Activated naive CD8-positive, alpha-beta T cell treated with anti-CD3 and anti-CD28 coated beads, Interleukin-2, amount 50 U/mL, for 24 hours (primary cell): ENCODE measurements at regions not wholly inside any gene's neighbourhood (a gene's known extent, or its start where the extent isn't known, plus 50 kb on each side); places are given as distances from the start of the nearest gene placed in this dataset.
"Not testable (repeated sequence)": the region's sequence is repeated elsewhere in the genome, so short reads cannot be mapped to it uniquely, and the experiment has no call there.

ENCODE experiments used
- ATAC-seq: fragments of 150-1000 bp; cut with Tn5 transposase; one replicate; pipeline ENCODE4 v1.10.0; 2021
- DNase-seq: peaks from one replicate; pipeline ENCODE4 v3.0.0; 2021
- H3K27ac Mint-ChIP-seq: one replicate; pipeline ENCODE4 v1.8.0; 2021; ENCODE audit warnings: mild to moderate bottlenecking, mixed read lengths
- H3K27me3 Mint-ChIP-seq: one replicate; pipeline ENCODE4 v1.8.0; 2021; ENCODE audit warnings: mixed read lengths
- H3K36me3 Mint-ChIP-seq: one replicate; pipeline ENCODE4 v1.8.0; 2021; ENCODE audit warnings: low read depth, mixed read lengths
- H3K4me1 Mint-ChIP-seq: one replicate; pipeline ENCODE4 v1.8.0; 2021; ENCODE audit warnings: mixed read lengths
- H3K4me3 Mint-ChIP-seq: one replicate; pipeline ENCODE4 v1.8.0; 2021; ENCODE audit warnings: mild to moderate bottlenecking, moderate library complexity, mixed read lengths
- H3K9me3 Mint-ChIP-seq: one replicate; pipeline ENCODE4 v1.8.0; 2021; ENCODE audit warnings: mixed read lengths

DNA sequence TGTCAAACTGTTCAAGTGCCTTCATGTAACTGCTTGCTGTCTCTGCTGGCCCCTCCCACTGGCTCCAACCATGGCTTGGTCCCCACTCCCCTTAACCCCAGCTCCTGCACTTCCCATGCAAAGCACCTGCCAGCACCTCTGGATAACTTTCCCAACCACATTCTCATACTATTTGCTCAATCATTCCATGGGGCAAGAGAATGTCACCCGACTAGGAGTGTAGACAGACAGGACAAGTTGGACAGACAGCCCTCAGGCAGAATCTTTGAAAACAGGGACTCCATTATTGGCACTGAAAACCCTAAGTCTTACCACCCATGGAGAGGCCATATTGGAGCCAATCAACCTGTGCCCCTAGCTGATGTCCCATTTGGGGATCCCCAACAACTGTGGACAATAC is 246.5 kb downstream of the RPLP1 start:
- peaks cover 5% of the 10 kb centered on the region for H3K4me1 Mint-ChIP-seq
- no peaks in the 10 kb centered on the region for H3K9me3 Mint-ChIP-seq
- no peaks in the 10 kb centered on the region for H3K36me3 Mint-ChIP-seq
- DNase-seq (no peak), ATAC-seq (no peak)
- no peak overlapping the region for H3K27ac Mint-ChIP-seq
- H3K27me3 Mint-ChIP-seq = no peaks in the 10 kb centered on the region
- H3K4me3 Mint-ChIP-seq = no peak overlapping the region

DNA sequence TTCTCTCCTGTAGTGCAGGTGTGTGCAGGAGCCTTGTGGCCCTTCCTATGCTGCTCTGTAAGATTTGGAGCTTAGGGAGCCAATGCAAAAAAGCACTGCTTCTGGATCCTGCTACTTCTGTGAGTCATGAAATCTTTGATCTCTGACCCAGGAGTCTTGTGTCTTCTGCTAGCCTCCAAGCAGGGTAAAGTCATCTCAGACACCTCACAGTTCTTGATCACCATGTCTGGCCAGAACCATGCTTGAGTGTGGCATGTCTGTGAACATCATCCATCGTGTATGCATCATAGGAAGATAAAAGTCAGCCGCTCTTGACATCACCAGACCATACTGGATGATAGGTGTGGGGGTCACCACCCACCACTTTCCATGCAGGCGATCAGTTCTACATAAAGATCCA is 247.8 kb downstream of the RPLP1 start:
- ATAC-seq (peak; percentile 67), DNase-seq (no peak)
- H3K36me3 Mint-ChIP-seq = no peaks in the 10 kb centered on the region
- no peak overlapping the region for H3K4me3 Mint-ChIP-seq
- peaks cover 5% of the 10 kb centered on the region for H3K4me1 Mint-ChIP-seq
- no peaks in the 10 kb centered on the region for H3K27me3 Mint-ChIP-seq
- no peak overlapping the region for H3K27ac Mint-ChIP-seq
- H3K9me3 Mint-ChIP-seq = no peaks in the 10 kb centered on the region

DNA sequence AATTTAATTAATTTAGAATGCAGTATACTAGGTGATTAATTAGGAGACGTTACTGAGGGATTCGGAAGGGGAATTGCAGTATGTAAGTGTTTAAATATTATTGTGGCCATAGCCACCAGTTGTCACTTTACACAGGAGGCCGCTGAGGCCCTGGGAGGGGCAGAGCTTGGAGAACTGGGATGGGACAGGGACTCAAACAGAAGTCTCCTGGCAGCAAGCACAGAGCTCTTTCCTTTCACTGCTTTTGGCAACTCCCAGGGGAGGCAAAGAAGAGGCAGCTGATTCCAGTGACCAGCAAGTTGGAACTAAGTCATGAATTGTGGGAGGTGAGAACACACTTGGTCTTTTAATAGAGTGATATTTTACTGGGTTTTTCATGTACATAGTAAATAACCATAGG is 248.6 kb downstream of the RPLP1 start:
- ATAC-seq (no peak), DNase-seq (no peak)
- peaks cover 5% of the 10 kb centered on the region for H3K4me1 Mint-ChIP-seq

DNA sequence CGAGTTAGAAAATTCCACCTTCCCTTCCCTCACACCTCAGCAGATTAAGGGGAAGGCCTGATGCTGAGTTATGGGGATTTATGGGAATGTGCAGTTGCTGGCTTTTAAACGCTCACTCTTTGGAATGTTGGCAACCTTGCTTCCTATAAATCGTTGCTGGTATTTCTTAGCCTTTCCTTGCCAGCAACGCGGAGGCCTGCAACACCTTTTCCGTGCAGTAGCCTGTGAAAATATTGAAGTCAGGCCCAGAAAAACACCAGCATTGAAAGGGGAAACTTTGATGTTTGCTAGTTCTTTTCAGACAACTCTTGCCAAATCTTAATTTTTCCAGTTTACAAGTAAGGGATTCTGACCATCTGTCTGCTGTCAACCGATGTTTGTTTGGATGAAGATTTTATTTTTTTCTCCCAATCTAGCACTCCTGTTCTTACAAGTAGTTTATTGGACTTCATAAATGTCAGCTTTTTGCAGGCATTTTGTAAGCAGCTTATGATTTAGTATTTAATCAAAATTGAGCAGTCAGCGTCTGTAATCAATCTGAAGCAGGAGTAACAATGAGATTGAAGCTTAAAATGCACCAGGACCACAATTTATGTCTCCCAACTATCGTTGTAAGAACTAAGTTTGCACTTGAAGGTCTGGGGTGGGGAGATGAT is 251.0 kb downstream of the RPLP1 start:
- no peaks in the 10 kb centered on the region for H3K4me1 Mint-ChIP-seq
- DNase-seq = no peak
- no peaks in the 10 kb centered on the region for H3K27me3 Mint-ChIP-seq
- H3K27ac Mint-ChIP-seq = no peak overlapping the region
- ATAC-seq = no peak
- H3K9me3 Mint-ChIP-seq = peaks cover 17% of the 10 kb centered on the region
- H3K4me3 Mint-ChIP-seq = no peak overlapping the region
- peaks cover 9% of the 10 kb centered on the region for H3K36me3 Mint-ChIP-seq

More for the DNA sequence above, 248.6 kb downstream of the RPLP1 start:
- Mint-ChIP-seq H3K9me3 (no peaks in the 10 kb centered on the region), H3K27ac (no peak overlapping the region), H3K36me3 (no peaks in the 10 kb centered on the region), H3K4me3 (no peak overlapping the region), H3K27me3 (no peaks in the 10 kb centered on the region)

DNA sequence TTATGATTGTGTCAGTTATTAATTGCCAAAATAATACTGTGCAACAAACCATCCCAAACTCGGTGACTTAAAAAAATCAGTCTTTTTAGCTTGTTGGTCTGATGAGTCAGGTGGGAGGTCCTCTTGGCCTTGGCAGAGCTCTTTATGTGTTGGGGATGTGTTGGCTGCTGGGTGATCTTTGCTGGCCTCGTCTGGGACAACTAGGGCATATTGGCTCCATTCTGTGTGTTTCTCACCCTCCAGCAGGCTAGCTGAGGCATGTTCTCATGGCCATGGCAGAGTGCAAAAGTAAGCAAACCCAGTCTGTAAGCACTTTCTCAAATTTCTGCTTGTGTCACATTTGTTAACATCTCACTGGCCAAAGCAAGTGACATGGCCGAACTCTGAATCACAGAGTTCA is 251.6 kb downstream of the RPLP1 start:
- DNase-seq (no peak), ATAC-seq (no peak)
- H3K4me1 Mint-ChIP-seq = no peaks in the 10 kb centered on the region
- H3K27me3 Mint-ChIP-seq = no peaks in the 10 kb centered on the region
- H3K4me3 Mint-ChIP-seq = no peak overlapping the region
- no peak overlapping the region for H3K27ac Mint-ChIP-seq
- H3K9me3 Mint-ChIP-seq = peaks cover 22% of the 10 kb centered on the region
- peaks cover 9% of the 10 kb centered on the region for H3K36me3 Mint-ChIP-seq

DNA sequence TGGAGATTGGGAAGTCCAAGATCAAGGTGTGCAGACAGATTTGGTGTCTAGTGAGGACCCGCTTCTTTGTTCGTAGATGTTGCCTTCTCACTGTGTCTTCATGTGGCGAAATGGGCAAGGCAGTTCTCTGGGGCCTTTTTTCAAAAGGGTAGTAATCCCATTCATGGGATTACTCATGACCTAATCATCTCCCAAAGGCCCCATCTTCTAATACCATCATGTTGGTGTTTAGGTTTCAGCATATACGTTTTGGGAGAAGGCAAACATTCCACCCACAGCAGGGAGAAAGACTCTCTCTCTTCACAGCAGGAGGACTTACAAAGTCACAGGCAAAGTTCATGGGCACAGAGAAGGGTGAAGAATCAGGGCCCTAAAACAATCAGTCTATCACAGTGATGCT is 252.1 kb downstream of the RPLP1 start:
- Mint-ChIP-seq H3K36me3 (peaks cover 12% of the 10 kb centered on the region), H3K27ac (no peak overlapping the region), H3K4me3 (no peak overlapping the region), H3K4me1 (no peaks in the 10 kb centered on the region), H3K9me3 (peaks cover 26% of the 10 kb centered on the region), H3K27me3 (peaks cover 1% of the 10 kb centered on the region)
- DNase-seq (no peak), ATAC-seq (no peak)

DNA sequence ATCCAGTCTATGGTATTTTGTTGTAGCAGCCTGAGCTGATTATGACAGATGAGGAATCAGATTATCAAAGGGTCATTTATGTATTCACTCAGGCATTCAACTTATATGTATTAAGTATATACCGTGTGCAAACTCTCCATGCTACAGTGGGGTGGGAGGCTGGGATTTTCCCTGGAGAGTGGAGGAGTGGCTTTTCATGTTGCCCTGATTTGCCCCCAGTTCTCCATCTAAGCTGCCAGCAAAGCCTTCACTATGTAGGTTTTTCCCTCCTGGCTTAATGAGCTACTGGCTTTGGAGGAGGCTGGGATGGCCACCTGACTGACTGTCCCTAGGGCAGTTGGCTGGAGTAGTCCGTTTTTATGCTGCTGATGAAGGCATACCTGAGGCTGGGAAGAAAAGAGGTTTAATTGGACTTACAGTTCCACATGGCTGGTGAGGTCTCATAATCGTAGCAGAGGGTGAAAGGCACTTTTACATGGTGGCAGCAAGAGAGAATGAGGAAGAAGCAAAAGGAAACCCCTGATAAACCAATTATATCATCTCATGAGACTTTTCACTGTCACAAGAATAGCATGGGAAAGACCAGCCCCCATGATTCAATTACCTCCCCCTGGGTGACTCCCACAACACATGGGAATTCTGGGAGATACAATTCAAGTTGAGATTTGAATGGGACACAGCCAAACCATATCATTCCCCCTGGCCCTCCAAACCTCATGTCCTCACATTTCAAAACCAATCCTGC is 253.9 kb downstream of the RPLP1 start:
- H3K27me3 Mint-ChIP-seq = peaks cover 1% of the 10 kb centered on the region
- no peak for ATAC-seq
- H3K9me3 Mint-ChIP-seq = peaks cover 35% of the 10 kb centered on the region
- no peak overlapping the region for H3K4me3 Mint-ChIP-seq
- H3K27ac Mint-ChIP-seq = no peak overlapping the region
- H3K36me3 Mint-ChIP-seq = peaks cover 14% of the 10 kb centered on the region
- DNase-seq = no peak
- H3K4me1 Mint-ChIP-seq = no peaks in the 10 kb centered on the region

DNA sequence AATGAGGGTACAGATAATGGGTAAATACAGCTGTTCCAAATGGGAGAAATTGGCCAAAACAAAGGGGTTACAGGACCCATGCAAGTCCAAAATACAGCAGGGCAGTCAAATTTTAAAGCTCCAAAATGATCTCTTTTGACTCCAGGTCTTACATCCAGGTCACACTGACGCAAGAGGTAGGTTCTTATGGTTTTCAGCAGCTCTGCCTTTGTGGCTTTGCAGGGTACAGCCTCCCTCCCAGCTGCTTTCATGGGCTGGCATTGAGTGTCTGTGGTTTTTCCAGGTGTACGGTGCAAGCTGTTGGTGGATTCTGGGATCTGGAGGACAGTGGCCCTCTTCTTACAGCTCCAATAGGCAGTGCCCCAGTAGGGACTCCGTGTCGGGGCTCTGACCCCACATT is 254.6 kb downstream of the RPLP1 start:
- H3K27ac Mint-ChIP-seq, H3K27me3 Mint-ChIP-seq, H3K4me3 Mint-ChIP-seq, ATAC-seq, DNase-seq, H3K4me1 Mint-ChIP-seq: not testable (repeated sequence)
- Mint-ChIP-seq H3K9me3 (peaks cover 35% of the 10 kb centered on the region), H3K36me3 (peaks cover 14% of the 10 kb centered on the region)

DNA sequence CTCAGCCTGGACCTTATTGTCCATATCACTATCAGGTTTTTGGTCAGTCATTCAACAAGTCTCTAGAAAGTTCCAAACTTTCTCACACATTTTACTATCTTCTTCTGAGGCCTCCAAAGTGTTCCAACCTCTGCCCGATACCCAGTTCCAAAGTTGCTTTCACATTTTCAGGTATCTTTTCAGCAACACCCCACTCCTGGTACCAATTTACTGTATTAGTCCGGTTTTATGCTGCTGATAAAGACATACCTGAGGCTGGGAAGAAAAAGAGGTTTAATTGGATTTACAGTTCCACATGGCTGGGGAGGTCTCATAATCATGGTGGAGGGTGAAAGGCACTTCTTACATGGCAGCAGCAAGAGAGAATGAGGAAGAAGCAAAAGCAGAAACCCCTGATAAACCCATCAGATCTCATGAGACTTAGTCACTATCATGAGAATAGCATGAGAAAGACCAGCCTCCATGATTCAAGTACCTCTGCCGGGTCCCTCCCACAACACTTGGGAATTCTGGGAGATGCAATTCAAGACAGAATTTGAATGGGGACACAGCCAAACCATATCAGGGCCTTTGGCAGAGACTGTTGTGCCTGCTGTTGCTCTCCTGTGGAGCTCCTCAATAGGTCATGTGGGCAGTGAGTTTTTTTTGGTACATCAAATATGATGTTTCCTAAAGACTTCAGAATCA is 256.0 kb downstream of the RPLP1 start:
- H3K27ac Mint-ChIP-seq, DNase-seq, H3K4me3 Mint-ChIP-seq, H3K27me3 Mint-ChIP-seq, ATAC-seq: not testable (repeated sequence)
- Mint-ChIP-seq H3K9me3 (peaks cover 35% of the 10 kb centered on the region), H3K4me1 (peaks cover 11% of the 10 kb centered on the region), H3K36me3 (peaks cover 14% of the 10 kb centered on the region)

DNA sequence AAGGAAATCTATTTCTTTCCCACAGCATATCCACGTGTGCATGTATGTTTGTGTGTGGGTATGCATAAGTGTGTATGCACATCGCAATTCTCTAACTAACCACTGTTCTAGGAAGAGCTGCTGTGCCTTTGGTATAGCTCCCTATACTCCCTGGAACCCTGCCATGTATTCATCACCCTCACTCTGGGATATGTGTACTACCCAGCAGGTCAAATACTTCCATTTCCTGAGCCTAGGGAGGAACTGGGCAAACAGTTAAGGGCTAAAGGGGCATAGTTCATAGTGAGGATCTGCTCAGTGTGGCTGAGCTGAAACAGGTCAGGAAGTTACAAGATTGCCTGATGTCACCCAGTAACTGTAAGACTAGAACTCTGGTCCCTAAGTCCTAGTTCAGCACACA is 260.4 kb downstream of the RPLP1 start:
- Mint-ChIP-seq H3K27me3 (peaks cover 5% of the 10 kb centered on the region), H3K9me3 (peaks cover 25% of the 10 kb centered on the region), H3K4me3 (no peak overlapping the region), H3K36me3 (peaks cover 11% of the 10 kb centered on the region), H3K4me1 (peaks cover 55% of the 10 kb centered on the region), H3K27ac (no peak overlapping the region)
- DNase-seq (no peak), ATAC-seq (no peak)

DNA sequence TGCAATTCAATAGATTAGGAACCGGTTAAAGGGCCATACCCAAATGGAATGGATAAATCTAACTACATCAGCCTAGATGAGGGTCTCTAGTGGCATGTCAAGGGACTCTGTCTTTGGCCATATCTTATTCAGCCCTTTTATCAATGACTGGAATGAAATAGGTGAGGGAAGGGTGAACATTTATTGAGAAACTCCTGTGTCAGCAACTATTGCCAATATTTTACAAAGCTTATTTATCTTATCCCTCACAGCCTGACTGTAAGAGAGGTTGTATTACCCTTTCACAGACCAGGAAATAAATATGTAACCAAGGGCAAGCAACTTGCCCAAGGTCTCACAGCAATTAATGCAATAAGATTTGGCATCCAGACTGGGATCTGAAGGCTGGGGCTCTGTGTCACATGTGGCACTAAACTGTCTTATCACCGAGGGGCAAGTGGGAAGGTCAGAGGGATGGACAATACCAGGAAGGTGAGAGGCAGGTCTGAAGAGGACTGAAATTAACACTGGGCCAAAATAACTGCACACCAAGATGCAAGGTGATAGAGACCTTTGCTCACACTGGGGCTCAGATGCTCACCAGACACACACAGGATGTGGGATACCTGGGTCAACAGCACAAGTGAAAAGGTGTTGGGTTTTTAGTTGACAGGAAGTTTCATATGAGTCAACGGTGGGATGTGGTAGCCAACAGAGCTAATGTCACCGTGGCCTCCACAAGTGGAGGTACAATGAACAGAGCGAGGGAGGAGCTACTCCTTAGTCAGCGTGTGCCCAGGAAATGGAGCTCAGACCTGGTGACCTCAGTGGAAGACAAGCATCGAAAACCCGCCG is 261.3 kb downstream of the RPLP1 start:
- Mint-ChIP-seq H3K36me3 (peaks cover 5% of the 10 kb centered on the region), H3K27ac (peak overlapping the region; percentile 89), H3K4me1 (peaks cover 65% of the 10 kb centered on the region), H3K27me3 (peaks cover 5% of the 10 kb centered on the region), H3K9me3 (peaks cover 15% of the 10 kb centered on the region), H3K4me3 (peak overlapping the region; percentile 57)
- ATAC-seq (peak; percentile 94), DNase-seq (peak; percentile 68)

DNA sequence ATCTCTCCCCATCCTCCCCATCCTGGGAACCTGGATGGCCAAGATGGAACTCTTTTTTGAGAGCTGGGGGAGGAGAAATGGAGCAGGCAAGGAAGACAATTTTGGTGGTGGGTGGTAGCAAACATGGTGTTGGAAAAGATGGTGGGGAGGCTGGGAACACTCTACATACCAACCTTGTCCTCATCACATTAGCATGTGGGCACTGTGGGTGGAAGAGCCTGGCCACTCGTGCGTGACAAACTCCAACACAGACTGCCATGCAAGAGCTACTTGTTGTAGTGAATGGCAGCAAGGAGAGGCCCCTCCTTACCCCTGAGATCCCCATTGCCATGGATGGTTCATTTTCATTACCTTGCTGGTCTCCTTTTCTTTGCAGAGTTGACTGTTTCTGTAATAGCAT is 262.6 kb downstream of the RPLP1 start:
- Mint-ChIP-seq H3K27ac (no peak overlapping the region), H3K9me3 (peaks cover 9% of the 10 kb centered on the region), H3K4me1 (peaks cover 77% of the 10 kb centered on the region), H3K36me3 (no peaks in the 10 kb centered on the region), H3K4me3 (peak overlapping the region; percentile 1), H3K27me3 (peaks cover 4% of the 10 kb centered on the region)
- DNase-seq (no peak), ATAC-seq (no peak)

DNA sequence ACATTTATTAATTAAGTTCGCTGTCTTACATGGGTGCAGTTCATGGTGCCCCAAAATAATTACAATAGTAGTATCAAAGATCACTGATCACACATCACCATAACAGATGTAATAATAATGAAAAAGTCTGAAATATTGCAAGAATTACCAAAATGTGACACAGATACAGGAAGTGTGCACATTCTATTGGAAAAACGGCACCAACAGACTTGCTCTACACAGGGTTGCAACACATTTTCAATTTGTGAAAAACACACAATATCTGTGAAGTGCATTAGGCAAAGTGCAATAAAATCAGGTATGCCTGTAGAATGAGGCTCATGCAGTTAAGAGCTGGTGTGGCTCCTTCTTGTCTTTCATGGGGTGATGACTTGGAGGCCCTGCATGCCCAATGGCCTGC is 265.8 kb downstream of the RPLP1 start:
- no peaks in the 10 kb centered on the region for H3K9me3 Mint-ChIP-seq
- DNase-seq = no peak
- no peak for ATAC-seq
- H3K4me1 Mint-ChIP-seq = peaks cover 100% of the 10 kb centered on the region
- H3K4me3 Mint-ChIP-seq = no peak overlapping the region
- no peaks in the 10 kb centered on the region for H3K36me3 Mint-ChIP-seq
- no peak overlapping the region for H3K27ac Mint-ChIP-seq
- H3K27me3 Mint-ChIP-seq = peaks cover 4% of the 10 kb centered on the region

DNA sequence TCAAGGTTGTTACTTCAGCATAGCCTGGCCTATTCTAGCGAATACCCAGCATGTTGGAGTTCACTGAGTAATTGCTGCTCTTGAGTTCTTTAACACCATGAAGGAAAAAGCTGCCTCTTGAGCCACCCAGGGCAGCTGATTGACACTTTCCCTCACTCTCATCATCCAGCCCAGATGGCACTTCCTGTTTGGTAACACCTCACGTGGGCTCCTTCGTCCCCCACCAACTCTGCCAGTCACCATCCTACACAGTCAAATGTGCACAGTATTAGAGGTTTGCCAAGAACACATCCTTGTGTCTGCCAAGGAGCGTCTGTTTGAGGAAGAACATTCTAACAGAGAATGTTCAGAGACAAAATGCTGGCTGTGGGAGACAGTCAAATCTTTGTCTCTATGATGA is 266.3 kb downstream of the RPLP1 start:
- no peaks in the 10 kb centered on the region for H3K9me3 Mint-ChIP-seq
- H3K27me3 Mint-ChIP-seq = peaks cover 4% of the 10 kb centered on the region
- peak; percentile 29 for DNase-seq
- no peak overlapping the region for H3K4me3 Mint-ChIP-seq
- no peaks in the 10 kb centered on the region for H3K36me3 Mint-ChIP-seq
- ATAC-seq = peak; percentile 31
- H3K4me1 Mint-ChIP-seq = peaks cover 98% of the 10 kb centered on the region
- peak overlapping the region; percentile 70 for H3K27ac Mint-ChIP-seq
